Endothelial cell of umbilical vein (primary cell): ENCODE measurements at regions not wholly inside any gene's neighbourhood (a gene's known extent, or its start where the extent isn't known, plus 50 kb on each side); places are given as distances from the start of the nearest gene placed in this dataset.

Experiments
- BruUV-seq: library from RNA; stranded (reverse); fragments of 400-500 nt; replicated peaks from 2 replicates; lab custom pipeline; 2021; lab: Mats Ljungman, UMichigan
- CTCF ChIA-PET: fragments of 300-600, 350-600 bp; sonication (Branson Sonifier 250); formaldehyde crosslinking; loops from one replicate; lab custom pipeline; 2021; ENCODE audit warnings: antibody characterized with exemption, inconsistent platforms; lab: Charles Lee
- POLR2A ChIA-PET: fragments of 300-600, 350-600 bp; sonication (Branson Sonifier 250); formaldehyde crosslinking; loops from one replicate; lab custom pipeline; 2021; ENCODE audit warnings: antibody characterized with exemption, inconsistent platforms; lab: Charles Lee
- DNase-seq: peaks from one replicate; pipeline ENCODE4 v3.0.0-alpha.2; 2011; ENCODE audit warnings: low read depth, low spot score
- FAIRE-seq: peaks from 2 replicates; lab custom pipeline; 2011; peaks lifted over from hg19 to GRCh38; lab: Jason Lieb, UNC
- H2AFZ ChIP-seq: 2 replicates; pipeline ENCODE4 v1.6.0; 2012; ENCODE audit warnings: low read depth, low read length, control low read depth, inconsistent platforms
- H3K27ac ChIP-seq: 2 replicates; pipeline ENCODE4 v1.5.1; 2011; ENCODE audit warnings: low read depth, mild to moderate bottlenecking, control low read depth, low read length, moderate library complexity; ENCODE audit not compliant: insufficient read depth
- H3K27me3 ChIP-seq, 2 experiments: 2 replicates each; pipeline versions ENCODE4 v1.6.0 to v1.6.1; 2011; ENCODE audit warnings: low read length in 2 of 2, mixed read lengths in 1 of 2; ENCODE audit not compliant: control insufficient read depth in 2 of 2, insufficient read depth in 2 of 2
- H3K36me3 ChIP-seq, 2 experiments: 2 replicates in 1 of 2; 3 replicates in 1 of 2; pipeline ENCODE4 v1.5.1; 2011; ENCODE audit warnings: low read length in 2 of 2, mild to moderate bottlenecking in 1 of 2, moderate library complexity in 1 of 2; ENCODE audit not compliant: control insufficient read depth in 2 of 2, insufficient read depth in 2 of 2; ENCODE audit errors: extremely low read depth in 1 of 2
- H3K4me1 ChIP-seq: 3 replicates; pipeline ENCODE4 v1.5.1; 2011; ENCODE audit warnings: mild to moderate bottlenecking, low read length; ENCODE audit not compliant: control insufficient read depth, insufficient read depth; ENCODE audit errors: extremely low read depth
- H3K4me2 ChIP-seq: 2 replicates; pipeline ENCODE4 v1.6.1; 2011; ENCODE audit warnings: low read length, control low read depth, mixed read lengths; ENCODE audit not compliant: insufficient read depth
- H3K4me3 ChIP-seq, 3 experiments: fragments of 200-600 bp in 1 of 3; sonication (generic), shearing (Covaris generic) in 1 of 3; replicated peaks in 1 of 3; 2 replicates each; pipeline ENCODE4 v1.5.1; 2011 to 2016; ENCODE audit warnings: control low read depth in 3 of 3, low read length in 3 of 3, mild to moderate bottlenecking in 2 of 3, inconsistent platforms in 1 of 3, low read depth in 1 of 3, moderate library complexity in 1 of 3; ENCODE audit not compliant: insufficient read depth in 1 of 3
- H3K79me2 ChIP-seq: 2 replicates; pipeline ENCODE4 v1.6.0; 2012; ENCODE audit warnings: low read length, inconsistent platforms; ENCODE audit not compliant: control insufficient read depth, insufficient read depth
- H3K9ac ChIP-seq: replicated peaks from 2 replicates; pipeline ENCODE3; 2011; ENCODE audit warnings: low read length, control low read depth; ENCODE audit not compliant: insufficient read depth; ENCODE audit errors: extremely low read depth
- H3K9me1 ChIP-seq: replicated peaks from 3 replicates; pipeline ENCODE4 v1.6.0; 2011; ENCODE audit warnings: mild to moderate bottlenecking, low read length; ENCODE audit not compliant: control insufficient read depth, insufficient read depth; ENCODE audit errors: extremely low read depth
- H3K9me3 ChIP-seq: replicated peaks from 2 replicates; pipeline ENCODE4 v1.5.1; 2012; ENCODE audit warnings: low read length, inconsistent platforms; ENCODE audit not compliant: control insufficient read depth, insufficient read depth
- H4K20me1 ChIP-seq: replicated peaks from 2 replicates; pipeline ENCODE3; 2011; ENCODE audit warnings: mild to moderate bottlenecking, low read length; ENCODE audit not compliant: control insufficient read depth, insufficient read depth; ENCODE audit errors: extremely low read depth
- EZH2 ChIP-seq: IDR thresholded peaks from 2 replicates; pipeline ENCODE4 v1.6.1; 2012; ENCODE audit warnings: borderline replicate concordance, low read depth, mild to moderate bottlenecking, moderate library complexity, low read length, inconsistent platforms; ENCODE audit not compliant: severe bottlenecking
- FOS ChIP-seq: IDR thresholded peaks from 2 replicates; pipeline ENCODE4 v1.6.1; 2011; ENCODE audit warnings: mild to moderate bottlenecking, low read length, moderate library complexity, borderline replicate concordance; ENCODE audit not compliant: insufficient read depth
- GATA2 ChIP-seq: IDR thresholded peaks from 2 replicates; pipeline ENCODE4 v1.7.0; 2011; ENCODE audit warnings: low read depth, mild to moderate bottlenecking, moderate library complexity, mixed read lengths, low read length; ENCODE audit not compliant: insufficient read length, insufficient read depth
- JUN ChIP-seq: IDR thresholded peaks from 2 replicates; pipeline ENCODE4 v1.6.1; 2011; ENCODE audit warnings: borderline replicate concordance, low read depth; ENCODE audit not compliant: insufficient read length, insufficient read depth
- MYC ChIP-seq: IDR thresholded peaks from one replicate; pipeline ENCODE4 v1.6.1; 2011; ENCODE audit warnings: mild to moderate bottlenecking, low read depth, low read length
- POLR2A ChIP-seq: IDR thresholded peaks from 2 replicates; pipeline ENCODE4 v1.6.1; 2012; ENCODE audit warnings: low read depth, mild to moderate bottlenecking, control low read depth, low read length
- POLR2AphosphoS5 ChIP-seq: IDR thresholded peaks from 2 replicates; pipeline ENCODE4 v1.6.1; 2012; ENCODE audit warnings: low read depth, mild to moderate bottlenecking, control low read depth, low read length, moderate library complexity; ENCODE audit not compliant: insufficient read depth
- dilution Hi-C: fragments of 300-500 bp; cut with MboI; formaldehyde crosslinking; loops from one replicate; pipeline ENCODE4 v1.15.0; 2019; ENCODE audit warnings: low sequenced_read_pairs; ENCODE audit not compliant: extremely low pct_ligation_motif_present
- intact Hi-C: fragments of 100-400 bp; cut with micrococcal nuclease; formaldehyde crosslinking; loops from one replicate; pipeline ENCODE4 v1.10.0; 2022
- TF ChIP-seq, protein P1 (sequence below), 2 donors: IDR thresholded peaks; 1 replicate in 1 of 2; 2 replicates in 1 of 2; pipeline ENCODE4 v1.5.1; 2011; ENCODE audit warnings: low read length in 2 of 2, mild to moderate bottlenecking in 2 of 2, moderate library complexity in 2 of 2, control low read depth in 1 of 2, inconsistent platforms in 1 of 2, low read depth in 1 of 2; ENCODE audit not compliant: insufficient read depth in 1 of 2; ENCODE audit errors: extremely low read depth in 1 of 2

DNA sequence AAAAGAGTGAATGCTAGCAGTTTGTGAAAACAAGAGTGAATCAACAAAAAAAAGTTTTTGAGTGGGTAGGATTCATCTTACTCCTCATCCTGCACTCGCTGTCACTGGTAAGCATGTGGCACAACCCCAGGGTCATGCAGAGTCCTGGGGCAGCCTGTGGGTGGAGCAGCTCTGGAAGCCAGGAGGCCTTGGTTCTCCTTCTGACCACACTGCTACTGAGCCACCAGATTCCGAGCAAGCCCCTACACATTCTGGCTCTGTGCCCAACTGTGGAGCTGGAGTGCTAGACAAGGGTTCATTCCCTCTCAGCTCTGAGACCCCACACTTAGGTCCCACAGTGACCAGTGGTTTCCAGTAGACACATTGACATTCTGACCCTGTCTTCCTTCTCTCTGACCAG, 670.6 kb downstream of the BCL11A start:
- intact Hi-C loops: no loop called here
- Histone ChIP-seq H3K9me3 (no peaks in the 10 kb centered on the region), H3K4me1 (no peaks in the 10 kb centered on the region), H4K20me1 (no peaks in the 10 kb centered on the region), H3K9me1 (no peaks in the 10 kb centered on the region), H3K9ac (no peak overlapping the region), H3K27ac (no peak overlapping the region), H3K36me3 (no peaks in the 10 kb centered on the region), H3K27me3 (no peaks in the 10 kb centered on the region), H3K79me2 (no peaks in the 10 kb centered on the region), H3K4me2 (no peak overlapping the region), H2AFZ (no peak overlapping the region), H3K4me3 (no peak overlapping the region)
- ChIA-PET CTCF (no interaction called here), POLR2A (no interaction called here)
- dilution Hi-C loops: no loop called here
- TF ChIP-seq GATA2: no peak
- TF ChIP-seq JUN: no peak
- TF ChIP-seq FOS: no peak
- no peak for TF ChIP-seq EZH2
- no peak for TF ChIP-seq MYC
- TF ChIP-seq POLR2A: no peak
- no TSS peak for BruUV-seq
- FAIRE-seq (no peak), DNase-seq (no peak)

DNA sequence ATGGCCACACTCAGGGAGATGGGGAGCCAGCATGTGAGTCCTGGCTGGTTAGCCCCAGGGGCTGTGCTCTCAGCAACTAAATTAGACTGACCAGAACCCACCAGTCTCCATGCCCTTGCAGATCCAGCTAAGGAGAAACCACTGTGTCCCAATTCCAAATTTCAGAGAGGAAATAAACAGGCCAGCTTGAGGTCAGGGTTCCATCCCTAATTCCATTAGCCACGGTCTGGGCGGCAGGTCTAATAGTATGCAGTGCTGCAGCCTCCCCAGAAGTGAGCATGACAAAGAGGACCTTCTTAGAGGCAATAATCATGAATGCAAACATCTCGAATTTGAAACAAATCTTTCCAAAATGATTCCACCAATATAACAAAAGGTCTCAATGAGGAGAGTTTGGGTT, 671.2 kb downstream of the BCL11A start:
- no peaks in the 10 kb centered on the region for H3K4me1 ChIP-seq
- no peak overlapping the region for H3K4me3 ChIP-seq
- H3K9ac ChIP-seq: no peak overlapping the region
- no peak for FAIRE-seq
- no peaks in the 10 kb centered on the region for H3K27me3 ChIP-seq
- H3K9me3 ChIP-seq: no peaks in the 10 kb centered on the region
- H3K79me2 ChIP-seq: no peaks in the 10 kb centered on the region
- no peaks in the 10 kb centered on the region for H4K20me1 ChIP-seq
- POLR2A ChIA-PET: no interaction called here
- intact Hi-C loops: no loop called here
- DNase-seq: no peak
- H3K9me1 ChIP-seq: no peaks in the 10 kb centered on the region
- no peak overlapping the region for H3K27ac ChIP-seq
- no peak overlapping the region for H3K4me2 ChIP-seq
- CTCF ChIA-PET: no interaction called here
- BruUV-seq: no TSS peak
- H2AFZ ChIP-seq: no peak overlapping the region
- TF ChIP-seq POLR2A: no peak
- TF ChIP-seq, protein P1, sequence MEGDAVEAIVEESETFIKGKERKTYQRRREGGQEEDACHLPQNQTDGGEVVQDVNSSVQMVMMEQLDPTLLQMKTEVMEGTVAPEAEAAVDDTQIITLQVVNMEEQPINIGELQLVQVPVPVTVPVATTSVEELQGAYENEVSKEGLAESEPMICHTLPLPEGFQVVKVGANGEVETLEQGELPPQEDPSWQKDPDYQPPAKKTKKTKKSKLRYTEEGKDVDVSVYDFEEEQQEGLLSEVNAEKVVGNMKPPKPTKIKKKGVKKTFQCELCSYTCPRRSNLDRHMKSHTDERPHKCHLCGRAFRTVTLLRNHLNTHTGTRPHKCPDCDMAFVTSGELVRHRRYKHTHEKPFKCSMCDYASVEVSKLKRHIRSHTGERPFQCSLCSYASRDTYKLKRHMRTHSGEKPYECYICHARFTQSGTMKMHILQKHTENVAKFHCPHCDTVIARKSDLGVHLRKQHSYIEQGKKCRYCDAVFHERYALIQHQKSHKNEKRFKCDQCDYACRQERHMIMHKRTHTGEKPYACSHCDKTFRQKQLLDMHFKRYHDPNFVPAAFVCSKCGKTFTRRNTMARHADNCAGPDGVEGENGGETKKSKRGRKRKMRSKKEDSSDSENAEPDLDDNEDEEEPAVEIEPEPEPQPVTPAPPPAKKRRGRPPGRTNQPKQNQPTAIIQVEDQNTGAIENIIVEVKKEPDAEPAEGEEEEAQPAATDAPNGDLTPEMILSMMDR (IDR thresholded peaks at IDR 0.05; ENCODE audit: extremely low read depth in 1 of 2, insufficient read depth in 1 of 2, low read depth in 1 of 2, low read length in 2 of 2): no peak
- no peak for TF ChIP-seq EZH2
- no peak for TF ChIP-seq POLR2AphosphoS5
- no peak for TF ChIP-seq GATA2
- dilution Hi-C loops: no loop called here
- no peaks in the 10 kb centered on the region for H3K36me3 ChIP-seq
